NCI-H345 (cell line): ENCODE measurements at regions not wholly inside any gene's neighbourhood (a gene's known extent, or its start where the extent isn't known, plus 50 kb on each side); places are given as distances from the start of the nearest gene placed in this dataset.

ENCODE experiments used
- DNase-seq: peaks from one replicate; lab custom pipeline; 2025; lab: John Stamatoyannopoulos, UW

GRCh38 chr10:129375912-129376311 is 91.1 kb upstream of the MGMT start:
- no peak for DNase-seq

DNA sequence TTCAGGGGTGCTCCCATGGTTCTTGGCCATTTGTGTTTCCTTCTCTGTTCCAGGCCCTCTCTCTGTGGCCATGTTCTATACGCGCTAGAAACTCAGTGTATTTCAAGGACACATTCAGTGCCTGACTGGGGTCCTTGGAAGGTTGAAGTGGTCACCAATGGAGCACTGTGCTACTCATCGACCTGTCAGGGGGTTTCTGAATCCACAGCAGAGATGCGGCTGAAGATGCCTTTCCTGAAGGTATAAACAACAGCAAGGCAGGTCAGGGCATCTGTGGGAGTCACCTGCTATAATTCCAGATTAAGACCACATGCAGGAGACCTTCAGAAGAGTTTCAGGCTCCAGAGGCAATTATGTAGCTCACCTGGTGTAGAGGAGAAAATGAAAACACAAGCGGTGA is 86.8 kb upstream of the MGMT start:
- no peak for DNase-seq

GRCh38 chr10:129381741-129382140 is 85.3 kb upstream of the MGMT start:
- no peak for DNase-seq

DNA sequence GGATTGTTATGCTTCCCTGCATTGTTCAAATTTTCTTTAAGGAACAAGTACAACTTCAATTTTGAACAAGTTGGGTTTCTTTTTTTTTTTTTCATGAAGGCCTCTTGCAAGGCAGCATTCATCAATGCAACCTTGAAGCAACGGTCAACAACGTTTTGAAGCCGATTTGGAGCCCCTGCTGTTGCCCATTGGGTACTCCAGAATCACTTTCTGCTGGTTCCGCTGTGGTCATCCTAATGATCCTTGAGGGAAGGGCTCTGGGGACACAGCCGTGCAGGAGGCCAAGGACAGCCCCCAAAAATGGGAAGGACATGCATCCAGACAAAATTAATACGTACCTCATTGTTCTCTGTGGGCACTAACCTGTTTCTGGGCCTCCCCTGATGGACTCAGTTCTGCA is 84.6 kb upstream of the MGMT start:
- DNase-seq, result no peak

DNA sequence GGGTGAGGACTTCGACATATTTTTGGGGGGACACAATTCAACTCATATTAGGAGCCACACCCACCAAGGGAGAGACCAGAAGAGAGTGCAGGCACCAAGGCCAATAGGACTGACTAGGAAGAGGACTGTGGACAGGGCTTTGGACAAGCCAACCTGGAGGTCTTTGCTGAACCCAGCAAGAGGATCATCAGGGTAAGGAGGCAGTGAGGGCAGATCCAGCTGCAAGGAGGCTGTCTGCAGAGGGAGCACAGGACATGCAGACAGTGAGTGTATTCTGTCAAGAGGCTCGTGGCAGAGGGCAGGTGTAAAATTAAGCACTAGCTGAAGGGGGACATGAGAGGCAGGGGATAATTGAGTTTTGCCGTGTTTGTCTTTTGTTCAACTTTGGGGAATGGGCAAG is 83.4 kb upstream of the MGMT start:
- DNase-seq, result no peak

DNA sequence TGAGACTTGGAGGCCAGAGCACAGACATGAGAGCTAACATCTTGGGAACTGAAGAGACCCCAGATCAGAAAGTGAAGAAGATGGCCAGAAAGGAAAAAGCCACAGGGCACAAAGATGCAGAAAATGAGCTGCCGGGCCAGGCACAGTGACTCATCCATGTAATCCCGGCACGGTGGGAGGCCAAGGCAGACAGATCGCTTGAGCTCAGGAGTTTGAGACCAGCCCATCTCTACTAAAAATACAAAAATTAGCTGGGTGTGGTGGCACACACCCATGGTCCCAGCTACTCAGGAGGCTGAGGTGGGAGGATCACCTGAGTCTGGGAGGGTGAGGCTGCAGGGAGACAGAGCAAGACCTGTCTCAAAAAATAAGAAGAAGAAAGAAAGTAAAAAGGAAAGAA is 81.4 kb upstream of the MGMT start:
- no peak for DNase-seq

DNA sequence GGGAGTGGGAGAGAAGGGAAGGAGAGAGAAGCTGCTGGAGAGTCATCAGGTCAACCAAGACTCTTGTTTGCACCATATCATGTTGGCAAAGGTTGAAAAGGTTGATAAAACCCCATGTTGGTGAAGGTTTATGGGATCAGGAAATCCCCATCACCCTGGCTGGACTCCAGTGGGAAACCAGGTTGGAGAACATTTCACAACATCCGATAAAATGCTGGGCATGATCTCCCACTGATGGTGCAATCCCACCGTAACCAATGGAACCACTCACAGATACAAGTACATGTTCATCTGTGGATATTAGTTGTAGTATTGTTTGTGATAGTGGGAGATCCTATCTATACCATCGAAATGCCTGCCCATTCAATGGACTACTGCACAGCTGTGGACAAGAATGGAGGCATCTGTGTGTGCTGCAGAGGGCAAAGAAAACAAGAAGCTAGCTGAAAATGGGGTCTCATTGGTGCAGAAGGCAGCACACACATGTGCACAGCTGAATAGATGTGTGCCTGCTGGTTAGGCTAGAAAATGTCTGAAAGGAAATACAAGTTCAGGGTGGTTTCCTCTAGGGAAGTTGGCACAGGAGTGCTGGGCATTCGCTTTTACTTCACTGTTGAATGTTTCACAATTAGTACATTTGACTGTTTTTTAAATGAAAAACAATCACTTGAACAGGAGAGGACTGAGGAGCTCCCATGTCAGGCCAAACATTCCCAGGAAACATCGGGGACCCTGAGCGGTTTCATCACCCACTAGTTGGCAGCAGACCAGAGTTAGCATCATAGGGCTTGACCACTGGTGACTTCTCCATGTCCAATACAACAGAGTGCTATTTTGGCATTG is 80.4 kb upstream of the MGMT start:
- DNase-seq, result no peak

GRCh38 chr10:129387258-129387525 is 79.8 kb upstream of the MGMT start:
- no peak for DNase-seq

- no peak for DNase-seq
These were observed 78.6 kb upstream of the MGMT start for GRCh38 chr10:129388435-129388834.

DNA sequence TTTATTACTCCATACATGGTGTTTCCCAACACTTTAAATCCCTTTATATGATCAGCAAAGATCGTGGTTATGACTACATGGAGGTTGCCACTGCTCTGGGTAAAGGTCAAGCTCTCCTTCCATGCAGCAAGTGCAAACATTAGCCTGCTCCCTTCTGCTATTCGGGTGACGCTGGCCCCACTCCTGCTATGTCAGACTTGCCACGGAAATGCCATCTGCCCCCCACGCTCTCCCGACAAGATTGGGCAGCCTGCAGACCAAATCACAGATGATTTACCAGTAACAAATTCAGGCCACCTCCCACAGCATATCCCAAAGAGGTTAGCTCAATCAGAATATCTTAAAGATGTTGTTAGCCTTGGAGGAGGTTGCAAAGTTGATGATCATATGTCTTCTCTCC is 77.8 kb upstream of the MGMT start:
- no peak for DNase-seq

DNA sequence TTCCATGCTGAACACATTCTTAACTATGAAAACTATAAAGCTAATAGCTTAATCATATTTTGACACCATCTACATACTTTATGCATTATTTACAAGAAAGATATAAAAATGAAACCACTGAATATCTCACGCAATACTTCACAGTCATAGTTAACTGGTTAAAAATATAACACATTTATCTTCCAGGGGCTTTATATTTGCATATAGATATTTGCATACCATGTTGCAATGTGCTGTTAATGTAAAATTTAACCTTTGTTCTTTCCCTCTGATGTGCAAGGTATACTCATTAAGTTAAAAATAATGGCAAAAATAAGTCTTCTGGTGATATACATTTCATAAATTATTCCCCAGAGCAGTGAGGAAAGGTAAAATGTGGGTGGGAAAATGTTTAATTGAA is 76.9 kb upstream of the MGMT start:
- DNase-seq, result no peak

- no peak for DNase-seq
These were observed 76.3 kb upstream of the MGMT start for GRCh38 chr10:129390726-129391125.

DNA sequence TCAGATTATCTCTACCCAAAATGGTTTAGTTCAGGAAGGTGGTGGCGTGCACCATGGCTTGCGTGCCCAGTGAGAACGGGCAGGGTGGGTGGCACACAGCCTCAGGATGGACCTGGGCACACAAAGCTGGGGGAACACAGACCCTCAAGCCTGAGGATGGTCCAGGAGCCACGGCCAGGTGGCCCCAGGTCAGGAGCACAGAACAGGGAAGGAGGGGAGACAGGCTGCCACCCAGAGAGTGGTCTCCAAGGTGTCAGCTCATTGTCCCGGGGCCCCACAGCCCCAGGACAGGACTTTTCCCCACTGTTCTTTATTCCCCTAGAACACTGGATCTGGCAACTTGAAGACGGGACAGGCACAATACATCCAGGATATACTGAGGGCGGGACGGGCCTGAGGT is 75.6 kb upstream of the MGMT start:
- no peak for DNase-seq

GRCh38 chr10:129392855-129393254 is 74.2 kb upstream of the MGMT start:
- no peak for DNase-seq

DNA sequence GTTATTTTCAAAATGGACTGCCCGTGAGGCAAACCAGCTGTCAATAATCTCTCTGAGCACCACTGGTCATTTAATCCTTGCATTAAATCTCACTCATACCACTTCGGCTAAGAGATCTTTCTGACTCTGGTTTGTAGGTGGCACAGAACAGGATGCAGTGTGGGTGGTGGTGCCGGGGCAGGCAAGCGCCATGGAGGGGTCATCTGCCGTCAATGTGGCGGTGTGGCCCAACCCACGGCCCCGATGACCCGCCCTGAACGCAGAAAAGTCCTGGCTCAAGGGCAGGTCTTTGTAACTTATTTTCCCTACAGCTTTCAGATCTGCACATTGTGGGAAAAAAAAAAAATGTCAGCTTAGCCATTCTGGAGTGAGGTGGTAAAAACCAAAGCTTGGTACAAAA is 73.2 kb upstream of the MGMT start:
- DNase-seq, result no peak

GRCh38 chr10:129394518-129395328 is 72.3 kb upstream of the MGMT start:
- DNase-seq, result no peak

- peak; percentile 3 for DNase-seq
These were observed 70.9 kb upstream of the MGMT start for GRCh38 chr10:129396021-129396722.

DNA sequence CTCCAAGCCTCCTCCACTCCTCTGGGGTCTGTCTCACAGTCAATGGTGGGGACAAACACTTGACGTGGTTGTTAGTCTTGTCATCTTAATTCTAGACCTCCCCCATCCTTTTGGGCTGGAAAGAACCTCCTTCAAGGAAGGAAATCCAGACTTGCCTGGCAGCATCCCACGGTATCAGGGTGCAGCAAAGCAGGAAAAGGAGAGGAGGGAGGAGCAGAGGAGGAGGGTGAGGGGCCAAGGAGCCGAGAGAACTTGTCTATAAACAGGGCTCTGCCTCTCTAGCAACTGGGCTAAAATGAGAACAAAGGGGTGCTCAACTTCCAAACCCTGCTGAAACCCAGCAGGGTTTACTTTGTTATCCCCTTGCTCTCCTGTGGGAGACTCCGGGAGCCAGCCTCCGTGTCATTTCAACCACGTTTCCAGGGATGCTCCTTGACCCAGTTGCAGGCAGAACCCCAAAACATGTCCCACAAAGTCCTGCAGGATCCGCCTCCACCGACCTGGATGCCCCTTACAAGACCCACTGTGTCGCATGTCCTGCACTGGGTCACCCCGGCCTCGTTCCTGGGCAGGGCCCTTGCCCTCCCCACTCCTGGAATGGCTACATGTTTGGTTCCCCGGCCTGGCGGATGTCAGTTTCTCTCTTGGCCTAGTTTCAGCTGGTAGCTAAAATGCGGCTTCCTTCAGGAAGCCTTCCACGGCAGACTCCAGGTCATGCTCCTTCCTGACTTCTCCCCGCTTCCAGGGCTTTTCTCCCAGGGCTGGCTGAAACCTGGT is 69.7 kb upstream of the MGMT start:
- DNase-seq, result no peak

DNA sequence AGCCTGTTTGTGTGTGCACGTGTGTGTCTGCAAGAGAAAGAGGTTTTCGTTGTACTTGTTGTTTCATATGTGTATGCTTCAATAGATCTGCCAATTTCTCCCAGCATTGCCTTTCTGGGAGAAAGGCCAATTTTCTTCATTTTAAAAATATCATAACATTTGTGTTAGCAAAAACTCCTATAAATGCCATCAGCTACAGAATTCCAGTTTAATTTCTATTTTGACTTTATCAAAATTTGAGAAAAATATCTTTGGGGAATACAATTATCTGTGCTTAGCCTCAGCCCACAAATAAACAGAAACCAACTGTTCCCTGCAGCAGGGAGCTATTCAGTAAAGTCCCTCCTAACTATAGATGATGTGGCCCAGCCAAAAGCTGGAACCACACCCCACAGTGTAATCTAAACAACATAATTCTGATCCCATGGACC is 68.3 kb upstream of the MGMT start:
- DNase-seq, result no peak

DNA sequence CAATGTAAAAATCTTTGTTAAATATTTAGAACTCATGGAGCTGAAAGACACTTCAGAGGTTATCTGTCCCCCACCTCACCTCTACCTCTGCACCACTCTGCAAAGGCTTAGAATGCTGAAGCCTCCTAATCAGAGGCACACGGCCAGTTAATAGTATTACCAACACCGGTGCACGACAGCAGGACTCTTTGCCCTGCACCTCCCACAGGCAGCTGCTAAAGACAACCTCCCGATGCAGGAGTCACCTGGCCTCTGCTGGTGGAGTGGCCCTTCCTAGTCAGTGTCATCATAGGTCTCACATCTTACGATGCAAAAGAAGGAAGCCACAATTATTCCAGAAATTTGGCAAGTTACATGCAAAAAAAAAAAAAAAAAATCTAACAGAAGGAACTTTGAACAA is 66.6 kb upstream of the MGMT start:
- DNase-seq, result no peak

DNA sequence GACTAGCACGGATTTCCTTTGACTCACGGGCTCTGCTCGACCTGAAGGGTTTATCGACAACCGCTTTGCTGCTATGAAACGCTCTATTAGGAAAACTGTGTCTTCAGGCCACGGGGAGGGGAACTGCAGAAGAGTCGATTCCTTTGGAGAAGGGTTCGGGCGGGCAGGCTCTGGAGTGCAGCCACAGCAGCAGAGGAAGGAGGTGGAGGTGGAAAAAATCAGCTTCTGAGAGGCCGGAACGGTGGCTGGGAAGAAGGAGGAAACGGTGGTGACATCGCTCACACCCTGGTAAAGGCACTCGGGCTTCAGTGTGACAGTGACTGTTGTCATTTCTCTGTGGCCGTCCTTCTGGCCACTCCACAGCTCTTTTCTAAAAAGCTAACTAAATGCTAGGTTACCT is 64.6 kb upstream of the MGMT start:
- no peak for DNase-seq

DNA sequence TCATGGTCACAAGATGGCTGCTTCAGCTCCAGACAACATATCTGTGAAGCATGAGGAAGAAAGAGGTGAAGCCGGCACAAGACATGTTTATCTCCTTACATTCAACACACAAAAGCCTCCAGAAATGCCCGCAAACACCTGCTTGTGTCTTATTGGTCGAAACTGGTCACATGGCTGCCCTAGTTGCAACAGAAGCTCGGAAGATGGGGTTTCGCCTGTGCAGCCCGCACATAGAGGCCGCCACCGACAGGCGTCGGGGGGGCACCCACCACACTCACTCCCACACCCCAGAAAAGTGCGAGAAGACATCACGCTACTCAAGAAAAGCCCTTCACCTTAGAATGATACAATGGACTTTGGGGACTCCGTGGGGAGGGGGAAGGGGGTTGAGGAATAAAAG is 63.0 kb upstream of the MGMT start:
- no peak for DNase-seq
